KMS-11 (cell line): ENCODE measurements at regions not wholly inside any gene's neighbourhood (a gene's known extent, or its start where the extent isn't known, plus 50 kb on each side); places are given as distances from the start of the nearest gene placed in this dataset.

Source experiments
- H2AFZ ChIP-seq: fragments of 200-600 bp; sonication (generic); 2 replicates; pipeline ENCODE4 v1.6.1; 2016; ENCODE audit warnings: antibody characterized with exemption, mixed run types, low read depth
- H3K27ac ChIP-seq: fragments of 200-600 bp; sonication (generic); 2 replicates; pipeline ENCODE4 v1.6.1; 2016; ENCODE audit warnings: mild to moderate bottlenecking, mixed run types
- H3K27me3 ChIP-seq: fragments of 200-600 bp; sonication (generic); 2 replicates; pipeline ENCODE4 v1.6.1; 2017; ENCODE audit warnings: mild to moderate bottlenecking, low read depth, mixed run types, moderate library complexity; ENCODE audit not compliant: insufficient read depth
- H3K36me3 ChIP-seq: fragments of 200-600 bp; sonication (generic); 2 replicates; pipeline ENCODE4 v1.6.1; 2017; ENCODE audit warnings: mild to moderate bottlenecking, mixed run types; ENCODE audit not compliant: insufficient read depth
- H3K4me1 ChIP-seq: fragments of 200-600 bp; sonication (generic); 2 replicates; pipeline ENCODE4 v1.6.1; 2016; ENCODE audit warnings: mild to moderate bottlenecking, low read depth, mixed run types; ENCODE audit not compliant: poor library complexity, severe bottlenecking
- H3K4me2 ChIP-seq: fragments of 200-600 bp; sonication (generic); 2 replicates; pipeline ENCODE4 v1.7.0; 2016; ENCODE audit warnings: mild to moderate bottlenecking, mixed run types
- H3K4me3 ChIP-seq: fragments of 200-600 bp; sonication (generic); IDR thresholded peaks from 2 replicates; pipeline ENCODE4 v1.6.1; 2017; ENCODE audit warnings: low read depth, low read length, mixed read lengths; ENCODE audit not compliant: insufficient read depth
- H3K79me2 ChIP-seq: fragments of 200-600 bp; sonication (generic); 2 replicates; pipeline ENCODE4 v1.6.1; 2016; ENCODE audit warnings: low read depth, mixed run types; ENCODE audit not compliant: insufficient read depth
- H3K9ac ChIP-seq: fragments of 200-600 bp; sonication (generic); 2 replicates; pipeline ENCODE4 v1.6.1; 2016; ENCODE audit warnings: mild to moderate bottlenecking, mixed run types
- H4K20me1 ChIP-seq: fragments of 200-600 bp; sonication (generic); 2 replicates; pipeline ENCODE4 v1.6.1; 2016; ENCODE audit warnings: mild to moderate bottlenecking, mixed run types; ENCODE audit not compliant: insufficient read depth
- CTCF ChIP-seq: fragments of 200-600 bp; sonication (generic); conservative IDR thresholded peaks from 2 replicates; pipeline ENCODE4 v1.6.1; 2017; ENCODE audit warnings: low read depth, mild to moderate bottlenecking, antibody characterized with exemption, low read length, moderate library complexity, mixed read lengths

GRCh38 chr21:29246614-29247013 is 52.1 kb upstream of the BACH1 start:
- no peak overlapping the region for H3K4me3 ChIP-seq
- H4K20me1 ChIP-seq, result no peaks in the 10 kb centered on the region
- no peak overlapping the region for H3K27ac ChIP-seq
- H3K4me1 ChIP-seq, result peaks cover 19% of the 10 kb centered on the region
- no peaks in the 10 kb centered on the region for H3K27me3 ChIP-seq
- H3K36me3 ChIP-seq, result no peaks in the 10 kb centered on the region
- no peak overlapping the region for H3K9ac ChIP-seq
- no peak overlapping the region for H2AFZ ChIP-seq
- H3K79me2 ChIP-seq, result no peaks in the 10 kb centered on the region
- H3K4me2 ChIP-seq, result no peak overlapping the region
- no peak for TF ChIP-seq CTCF

- Histone ChIP-seq H3K4me2 (no peak overlapping the region), H4K20me1 (no peaks in the 10 kb centered on the region), H3K27ac (no peak overlapping the region), H3K36me3 (no peaks in the 10 kb centered on the region), H3K4me3 (no peak overlapping the region), H3K4me1 (peaks cover 19% of the 10 kb centered on the region), H3K79me2 (no peaks in the 10 kb centered on the region), H2AFZ (no peak overlapping the region), H3K9ac (no peak overlapping the region), H3K27me3 (no peaks in the 10 kb centered on the region)
- TF ChIP-seq CTCF, result no peak
These were observed 50.6 kb upstream of the BACH1 start for GRCh38 chr21:29248124-29248523.
